ENCODE measurements at regions not wholly inside any gene's neighbourhood (a gene's known extent, or its start where the extent isn't known, plus 50 kb on each side); places are given as distances from the start of the nearest gene placed in this dataset.

- no peaks in the 10 kb centered on the region for H3K9me2 ChIP-seq
- DNase-seq = no peak
- no peaks in the 10 kb centered on the region for H3K36me3 ChIP-seq (replicated peaks in 1 of 2; ENCODE audit: control insufficient read depth in 1 of 2, insufficient read depth in 2 of 2, low read length in 1 of 2)
- no peak for TF ChIP-seq FOXJ3 (CRISPR knock-in tag; IDR thresholded peaks at IDR 0.05)
- no peak for TF ChIP-seq MAX (IDR thresholded peaks at IDR 0.05; ENCODE audit: low read depth)
- no peak for TF ChIP-seq JUND (IDR thresholded peaks at IDR 0.05)
- TF ChIP-seq, protein P1, sequence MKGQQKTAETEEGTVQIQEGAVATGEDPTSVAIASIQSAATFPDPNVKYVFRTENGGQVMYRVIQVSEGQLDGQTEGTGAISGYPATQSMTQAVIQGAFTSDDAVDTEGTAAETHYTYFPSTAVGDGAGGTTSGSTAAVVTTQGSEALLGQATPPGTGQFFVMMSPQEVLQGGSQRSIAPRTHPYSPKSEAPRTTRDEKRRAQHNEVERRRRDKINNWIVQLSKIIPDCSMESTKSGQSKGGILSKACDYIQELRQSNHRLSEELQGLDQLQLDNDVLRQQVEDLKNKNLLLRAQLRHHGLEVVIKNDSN (IDR thresholded peaks at IDR 0.05; ENCODE audit: borderline replicate concordance, low read depth) = no peak
- no peak for TF ChIP-seq RAD21 (IDR thresholded peaks at IDR 0.05; ENCODE audit: low read length)
- no peak for TF ChIP-seq CHD2 (IDR thresholded peaks at IDR 0.05; ENCODE audit: low read length, partially characterized antibody)
- no peaks in the 10 kb centered on the region for H3F3A ChIP-seq (replicated peaks; ENCODE audit: insufficient read depth)
- H3K79me2 ChIP-seq (ENCODE audit: insufficient read depth) = no peaks in the 10 kb centered on the region
- no peaks in the 10 kb centered on the region for H3K4me1 ChIP-seq (ENCODE audit: control insufficient read depth in 1 of 2, insufficient read depth in 2 of 2, low read depth in 1 of 2, low read length in 1 of 2)
- no peaks in the 10 kb centered on the region for H3K27me3 ChIP-seq (ENCODE audit: insufficient read depth)
- no peak overlapping the region for H3K4me2 ChIP-seq
- H3K9ac ChIP-seq = no peak overlapping the region
- 15% methylated on average over 4 of the region's 4 CpGs for WGBS (ENCODE audit: low lambda C conversion rate)
- ChIA-PET CTCF (interaction anchor here (1.6 kb wide), 1 partner anchor 45 kb away, joined by 3 read pairs; no protein-coding TSS in a partner anchor), POLR2A (no interaction called here)
- no peak overlapping the region for H3K27ac ChIP-seq (ENCODE audit: low read depth in 2 of 2, low read length in 1 of 2)
- no peaks in the 10 kb centered on the region for H4K20me1 ChIP-seq (ENCODE audit: insufficient read depth)
- H3K9me3 ChIP-seq = no peaks in the 10 kb centered on the region
- no peak overlapping the region for H3K4me3 ChIP-seq (ENCODE audit: low read depth in 2 of 2, low read length in 1 of 2)
- H2AFZ ChIP-seq (ENCODE audit: low read depth) = no peak overlapping the region
Measured at GRCh38 chrX:147646949-147647723, 264.6 kb upstream of the FMR1 start.

- no peaks in the 10 kb centered on the region for H3K27me3 ChIP-seq (ENCODE audit: insufficient read depth)
- TF ChIP-seq POLR2AphosphoS5 (IDR thresholded peaks at IDR 0.05; ENCODE audit: low read depth, low read length) = no peak
- TF ChIP-seq FOXJ3 (CRISPR knock-in tag; IDR thresholded peaks at IDR 0.05) = no peak
- no peak for TF ChIP-seq FOSL2 (IDR thresholded peaks at IDR 0.05; ENCODE audit: borderline replicate concordance, low read depth)
- TF ChIP-seq, protein P2, sequence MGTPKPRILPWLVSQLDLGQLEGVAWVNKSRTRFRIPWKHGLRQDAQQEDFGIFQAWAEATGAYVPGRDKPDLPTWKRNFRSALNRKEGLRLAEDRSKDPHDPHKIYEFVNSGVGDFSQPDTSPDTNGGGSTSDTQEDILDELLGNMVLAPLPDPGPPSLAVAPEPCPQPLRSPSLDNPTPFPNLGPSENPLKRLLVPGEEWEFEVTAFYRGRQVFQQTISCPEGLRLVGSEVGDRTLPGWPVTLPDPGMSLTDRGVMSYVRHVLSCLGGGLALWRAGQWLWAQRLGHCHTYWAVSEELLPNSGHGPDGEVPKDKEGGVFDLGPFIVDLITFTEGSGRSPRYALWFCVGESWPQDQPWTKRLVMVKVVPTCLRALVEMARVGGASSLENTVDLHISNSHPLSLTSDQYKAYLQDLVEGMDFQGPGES (IDR thresholded peaks at IDR 0.05; ENCODE audit: low read depth, low read length) = no peak
- no peak for TF ChIP-seq TEAD4 (IDR thresholded peaks at IDR 0.05; ENCODE audit: borderline replicate concordance, insufficient read depth)
- TF ChIP-seq GATA2 (CRISPR knock-in tag; IDR thresholded peaks at IDR 0.05) = no peak
- TF ChIP-seq, protein P3, sequence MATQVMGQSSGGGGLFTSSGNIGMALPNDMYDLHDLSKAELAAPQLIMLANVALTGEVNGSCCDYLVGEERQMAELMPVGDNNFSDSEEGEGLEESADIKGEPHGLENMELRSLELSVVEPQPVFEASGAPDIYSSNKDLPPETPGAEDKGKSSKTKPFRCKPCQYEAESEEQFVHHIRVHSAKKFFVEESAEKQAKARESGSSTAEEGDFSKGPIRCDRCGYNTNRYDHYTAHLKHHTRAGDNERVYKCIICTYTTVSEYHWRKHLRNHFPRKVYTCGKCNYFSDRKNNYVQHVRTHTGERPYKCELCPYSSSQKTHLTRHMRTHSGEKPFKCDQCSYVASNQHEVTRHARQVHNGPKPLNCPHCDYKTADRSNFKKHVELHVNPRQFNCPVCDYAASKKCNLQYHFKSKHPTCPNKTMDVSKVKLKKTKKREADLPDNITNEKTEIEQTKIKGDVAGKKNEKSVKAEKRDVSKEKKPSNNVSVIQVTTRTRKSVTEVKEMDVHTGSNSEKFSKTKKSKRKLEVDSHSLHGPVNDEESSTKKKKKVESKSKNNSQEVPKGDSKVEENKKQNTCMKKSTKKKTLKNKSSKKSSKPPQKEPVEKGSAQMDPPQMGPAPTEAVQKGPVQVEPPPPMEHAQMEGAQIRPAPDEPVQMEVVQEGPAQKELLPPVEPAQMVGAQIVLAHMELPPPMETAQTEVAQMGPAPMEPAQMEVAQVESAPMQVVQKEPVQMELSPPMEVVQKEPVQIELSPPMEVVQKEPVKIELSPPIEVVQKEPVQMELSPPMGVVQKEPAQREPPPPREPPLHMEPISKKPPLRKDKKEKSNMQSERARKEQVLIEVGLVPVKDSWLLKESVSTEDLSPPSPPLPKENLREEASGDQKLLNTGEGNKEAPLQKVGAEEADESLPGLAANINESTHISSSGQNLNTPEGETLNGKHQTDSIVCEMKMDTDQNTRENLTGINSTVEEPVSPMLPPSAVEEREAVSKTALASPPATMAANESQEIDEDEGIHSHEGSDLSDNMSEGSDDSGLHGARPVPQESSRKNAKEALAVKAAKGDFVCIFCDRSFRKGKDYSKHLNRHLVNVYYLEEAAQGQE (IDR thresholded peaks at IDR 0.05; ENCODE audit: low read depth, low read length) = no peak
- no peak for TF ChIP-seq RXRA (IDR thresholded peaks at IDR 0.05; ENCODE audit: borderline replicate concordance, low read depth)
- TF ChIP-seq SIN3A (IDR thresholded peaks at IDR 0.05; ENCODE audit: borderline replicate concordance, low read depth, low read length) = no peak
- TF ChIP-seq MEF2A (IDR thresholded peaks at IDR 0.05; ENCODE audit: borderline replicate concordance, low read depth) = no peak
- TF ChIP-seq, protein P4, sequence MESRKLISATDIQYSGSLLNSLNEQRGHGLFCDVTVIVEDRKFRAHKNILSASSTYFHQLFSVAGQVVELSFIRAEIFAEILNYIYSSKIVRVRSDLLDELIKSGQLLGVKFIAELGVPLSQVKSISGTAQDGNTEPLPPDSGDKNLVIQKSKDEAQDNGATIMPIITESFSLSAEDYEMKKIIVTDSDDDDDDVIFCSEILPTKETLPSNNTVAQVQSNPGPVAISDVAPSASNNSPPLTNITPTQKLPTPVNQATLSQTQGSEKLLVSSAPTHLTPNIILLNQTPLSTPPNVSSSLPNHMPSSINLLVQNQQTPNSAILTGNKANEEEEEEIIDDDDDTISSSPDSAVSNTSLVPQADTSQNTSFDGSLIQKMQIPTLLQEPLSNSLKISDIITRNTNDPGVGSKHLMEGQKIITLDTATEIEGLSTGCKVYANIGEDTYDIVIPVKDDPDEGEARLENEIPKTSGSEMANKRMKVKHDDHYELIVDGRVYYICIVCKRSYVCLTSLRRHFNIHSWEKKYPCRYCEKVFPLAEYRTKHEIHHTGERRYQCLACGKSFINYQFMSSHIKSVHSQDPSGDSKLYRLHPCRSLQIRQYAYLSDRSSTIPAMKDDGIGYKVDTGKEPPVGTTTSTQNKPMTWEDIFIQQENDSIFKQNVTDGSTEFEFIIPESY (IDR thresholded peaks at IDR 0.05; ENCODE audit: borderline replicate concordance, low read depth) = no peak
- TF ChIP-seq FOXM1 (IDR thresholded peaks at IDR 0.05; ENCODE audit: low read depth) = no peak
- no peak for TF ChIP-seq RFX5 (IDR thresholded peaks at IDR 0.05; ENCODE audit: low read length)
Measured at GRCh38 chrX:147675819-147676218, 235.9 kb upstream of the FMR1 start.

More at GRCh38 chrX:147675819-147676218, 235.9 kb upstream of the FMR1 start:
- Histone ChIP-seq H3K9me2 (no peaks in the 10 kb centered on the region), H3K79me2 (ENCODE audit: insufficient read depth) (no peaks in the 10 kb centered on the region), H3K27ac (ENCODE audit: low read depth in 2 of 2, low read length in 1 of 2) (no peak overlapping the region), H3F3A (replicated peaks; ENCODE audit: insufficient read depth) (no peaks in the 10 kb centered on the region), H3K36me3 (replicated peaks in 1 of 2; ENCODE audit: control insufficient read depth in 1 of 2, insufficient read depth in 2 of 2, low read length in 1 of 2) (no peaks in the 10 kb centered on the region), H3K4me1 (ENCODE audit: control insufficient read depth in 1 of 2, insufficient read depth in 2 of 2, low read depth in 1 of 2, low read length in 1 of 2) (no peaks in the 10 kb centered on the region), H4K20me1 (ENCODE audit: insufficient read depth) (no peaks in the 10 kb centered on the region), H3K4me2 (no peak overlapping the region), H3K9me3 (0 out of 2 replicates have a peak, but pooled peaks cover 3% of the 10 kb centered on the region), H2AFZ (ENCODE audit: low read depth) (no peak overlapping the region), H3K9ac (no peak overlapping the region), H3K4me3 (ENCODE audit: low read depth in 2 of 2, low read length in 1 of 2) (no peak overlapping the region)
- WGBS (ENCODE audit: low lambda C conversion rate) = no CpG with 5 or more reads among the region's 2 CpGs
- no peak for DNase-seq
- ChIA-PET CTCF (no interaction called here), POLR2A (no interaction called here)

Data from SK-N-SH (cell line).